GM13976 (cell line): ENCODE measurements at regions not wholly inside any gene's neighbourhood (a gene's known extent, or its start where the extent isn't known, plus 50 kb on each side); places are given as distances from the start of the nearest gene placed in this dataset.

ENCODE experiments used
- DNase-seq: peaks from one replicate; pipeline ENCODE4 v3.0.0; 2012; ENCODE audit warnings: low spot score
- CTCF ChIP-seq: IDR thresholded peaks from 2 replicates; pipeline ENCODE4 v1.5.1; 2012; ENCODE audit warnings: borderline replicate concordance, mild to moderate bottlenecking; ENCODE audit not compliant: insufficient read depth; ENCODE audit errors: extremely low read depth, missing control alignments, control extremely low read depth
- in situ Hi-C: fragments of 300-500 bp; cut with MboI; formaldehyde crosslinking; loops from one replicate; pipeline ENCODE4 v1.12.0; 2022; ENCODE audit warnings: low sequenced_read_pairs, mixed read lengths, inconsistent platforms; ENCODE audit not compliant: unreplicated experiment

- in situ Hi-C loops = no loop called here
- no peak for DNase-seq
These were observed 99.8 kb upstream of the CDH5 start for GRCh38 chr16:66266436-66267291.

GRCh38 chr16:66265556-66266141 lies 100.8 kb upstream of the CDH5 start:
- no peak for TF ChIP-seq CTCF
- in situ Hi-C loops = no loop called here
- no peak for DNase-seq

More at GRCh38 chr16:66266436-66267291, 99.8 kb upstream of the CDH5 start:
- no peak for TF ChIP-seq CTCF

- in situ Hi-C loops = no loop called here
- DNase-seq = no peak
- no peak for TF ChIP-seq CTCF
These were observed 101.5 kb upstream of the CDH5 start for GRCh38 chr16:66265048-66265415.

- DNase-seq = no peak
- in situ Hi-C loops = no loop called here
- no peak for TF ChIP-seq CTCF
These were observed 102.0 kb upstream of the CDH5 start for GRCh38 chr16:66264311-66265047.

- TF ChIP-seq CTCF = no peak
- in situ Hi-C loops = no loop called here
- no peak for DNase-seq
These were observed 102.5 kb upstream of the CDH5 start for GRCh38 chr16:66263973-66264310.

- no peak for TF ChIP-seq CTCF
- in situ Hi-C loops = no loop called here
- no peak for DNase-seq
These were observed 103.1 kb upstream of the CDH5 start for GRCh38 chr16:66263168-66263972.
